GM12878 (cell line): ENCODE measurements at regions not wholly inside any gene's neighbourhood (a gene's known extent, or its start where the extent isn't known, plus 50 kb on each side); places are given as distances from the start of the nearest gene placed in this dataset.

Source experiments
- ATAC-seq: fragments of 200-7000 bp; cut with Tn5 transposase; 3 replicates; pipeline ENCODE4 v1.9.1; 2020; ENCODE audit warnings: mild to moderate bottlenecking, moderate library complexity
- BruUV-seq: library from RNA; stranded (reverse); fragments of 400-500 nt; replicated peaks from 2 replicates; lab custom pipeline; 2021; lab: Mats Ljungman, UMichigan
- CTCF ChIA-PET: fragments of 300-600 bp; sonication (Branson Sonifier 250); formaldehyde crosslinking; extraction: SDS; loops from one replicate; lab custom pipeline; 2021; ENCODE audit warnings: inconsistent platforms; lab: Yijun Ruan, JAX
- POLR2A ChIA-PET: fragments of 350-600 bp; formaldehyde crosslinking; extraction: SDS; loops from one replicate; lab custom pipeline; 2021; ENCODE audit warnings: inconsistent platforms; lab: Charles Lee
- RAD21 ChIA-PET: fragments of 300-600 bp; sonication (Branson Sonifier 250); formaldehyde crosslinking; loops from one replicate; lab custom pipeline; 2023; ENCODE audit warnings: antibody characterized with exemption; ENCODE audit not compliant: unreplicated experiment; lab: Charles Lee
- SMC1A ChIA-PET: fragments of 300-600 bp; sonication (Branson Sonifier 250); formaldehyde crosslinking; loops from one replicate; lab custom pipeline; 2023; ENCODE audit not compliant: unreplicated experiment, uncharacterized antibody; lab: Charles Lee
- DNase-seq: peaks from one replicate; pipeline ENCODE4 v3.0.0-alpha.2; 2011; ENCODE audit warnings: low read depth, low spot score
- FAIRE-seq: peaks from 3 replicates; lab custom pipeline; 2011; peaks lifted over from hg19 to GRCh38; lab: Jason Lieb, UNC
- H2AFZ ChIP-seq: 2 replicates; pipeline ENCODE4 v1.6.0; 2011; ENCODE audit warnings: low read depth, low read length, control low read depth; ENCODE audit not compliant: control insufficient read depth
- H3K27ac ChIP-seq: 2 replicates; pipeline ENCODE4 v1.5.1; 2011; ENCODE audit warnings: control low read depth; ENCODE audit not compliant: control insufficient read depth, insufficient read depth
- H3K27me3 ChIP-seq, 2 experiments: replicated peaks in 1 of 2; 2 replicates each; pipeline versions ENCODE4 v1.6.0 to v1.6.1; 2011; ENCODE audit warnings: low read length in 1 of 2; ENCODE audit not compliant: control insufficient read depth in 2 of 2, insufficient read depth in 2 of 2
- H3K36me3 ChIP-seq, 2 experiments: 2 replicates each; pipeline ENCODE4 v1.5.1; 2011; ENCODE audit warnings: low read length in 1 of 2; ENCODE audit not compliant: control insufficient read depth in 2 of 2, insufficient read depth in 2 of 2
- H3K4me1 ChIP-seq: 2 replicates; pipeline ENCODE4 v1.6.1; 2011; ENCODE audit warnings: mild to moderate bottlenecking, low read length, moderate library complexity, mixed read lengths; ENCODE audit not compliant: control insufficient read depth, insufficient read depth
- H3K4me2 ChIP-seq: 2 replicates; pipeline ENCODE4 v1.6.0; 2011; ENCODE audit warnings: control low read depth; ENCODE audit not compliant: control insufficient read depth, insufficient read depth
- H3K4me3 ChIP-seq: fragments of 200-600 bp; sonication (generic); 2 replicates; pipeline ENCODE4 v1.5.1; 2016
- H3K79me2 ChIP-seq: 2 replicates; pipeline ENCODE4 v1.6.0; 2011; ENCODE audit warnings: low read length; ENCODE audit not compliant: control insufficient read depth, insufficient read depth
- H3K9ac ChIP-seq: 2 replicates; pipeline ENCODE4 v1.8.0; 2011; ENCODE audit warnings: low read length, control low read depth, mixed read lengths; ENCODE audit not compliant: control insufficient read depth, insufficient read depth
- H3K9me3 ChIP-seq: replicated peaks from 3 replicates; pipeline ENCODE4 v1.5.1; 2011; ENCODE audit warnings: mild to moderate bottlenecking, low read length; ENCODE audit not compliant: control insufficient read depth, insufficient read depth
- H4K20me1 ChIP-seq: 2 replicates; pipeline ENCODE4 v1.6.0; 2011; ENCODE audit not compliant: control insufficient read depth, insufficient read depth
- BMI1 ChIP-seq: fragments of 450-650 bp; IDR thresholded peaks from 2 replicates; pipeline ENCODE4 v1.6.1; 2016; ENCODE audit warnings: mild to moderate bottlenecking, moderate library complexity, borderline replicate concordance
- DPF2 ChIP-seq: fragments of 450-650 bp; IDR thresholded peaks from 2 replicates; pipeline ENCODE4 v1.6.1; 2017; ENCODE audit warnings: mild to moderate bottlenecking
- JUNB ChIP-seq: IDR thresholded peaks from 2 replicates; pipeline ENCODE4 v1.6.1; 2016; ENCODE audit warnings: antibody characterized with exemption, mild to moderate bottlenecking
- MXI1 ChIP-seq: fragments of 150-350 bp; IDR thresholded peaks from 2 replicates; pipeline ENCODE4 v1.6.1; 2011; ENCODE audit warnings: low read depth, mild to moderate bottlenecking, inconsistent platforms, low read length, improper control_type of control experiment
- POLR2AphosphoS2 ChIP-seq: IDR thresholded peaks from 2 replicates; pipeline ENCODE4 v1.6.1; 2011; ENCODE audit warnings: low read depth, mild to moderate bottlenecking, low read length, improper control_type of control experiment, moderate library complexity
- SMC3 ChIP-seq: IDR thresholded peaks from 2 replicates; pipeline ENCODE4 v1.6.1; 2011; ENCODE audit warnings: low read length, improper control_type of control experiment, borderline replicate concordance
- SP1 ChIP-seq: IDR thresholded peaks from one replicate; pipeline ENCODE4 v1.6.1; 2011; ENCODE audit warnings: low read depth, low read length
- SREBF1 ChIP-seq: IDR thresholded peaks from 2 replicates; pipeline ENCODE4 v1.6.1; 2012; ENCODE audit warnings: mild to moderate bottlenecking, low read length
- YY1 ChIP-seq: IDR thresholded peaks from 2 replicates; pipeline ENCODE4 v1.6.1; 2011; ENCODE audit warnings: low read depth, mild to moderate bottlenecking, low read length
- WGBS: methylation state at CpG from one replicate; pipeline ENCODE4 v1.1.6; 2016; ENCODE audit warnings: low lambda C conversion rate; ENCODE audit not compliant: insufficient replicate concordance, insufficient coverage; ENCODE audit errors: missing lambda C conversion rate; 5-methylcytosine and 5-hydroxymethylcytosine counted together
- in situ Hi-C: fragments of 300-500 bp; cut with MboI; formaldehyde crosslinking; loops from 9 replicates; pipeline ENCODE4 v1.14.3; 2018; ENCODE audit warnings: mixed read lengths
- intact Hi-C: fragments of 100-400 bp; cut with micrococcal nuclease; formaldehyde crosslinking; loops from one replicate; pipeline ENCODE4 v1.14.2; 2022; ENCODE audit not compliant: unreplicated experiment
- TF ChIP-seq, protein P1 (sequence below): IDR thresholded peaks from 2 replicates; pipeline ENCODE4 v1.6.1; 2011; ENCODE audit warnings: borderline replicate concordance, low read depth, mild to moderate bottlenecking, moderate library complexity, mixed read lengths, low read length; ENCODE audit not compliant: insufficient read depth; ENCODE audit errors: extremely low read length

DNA sequence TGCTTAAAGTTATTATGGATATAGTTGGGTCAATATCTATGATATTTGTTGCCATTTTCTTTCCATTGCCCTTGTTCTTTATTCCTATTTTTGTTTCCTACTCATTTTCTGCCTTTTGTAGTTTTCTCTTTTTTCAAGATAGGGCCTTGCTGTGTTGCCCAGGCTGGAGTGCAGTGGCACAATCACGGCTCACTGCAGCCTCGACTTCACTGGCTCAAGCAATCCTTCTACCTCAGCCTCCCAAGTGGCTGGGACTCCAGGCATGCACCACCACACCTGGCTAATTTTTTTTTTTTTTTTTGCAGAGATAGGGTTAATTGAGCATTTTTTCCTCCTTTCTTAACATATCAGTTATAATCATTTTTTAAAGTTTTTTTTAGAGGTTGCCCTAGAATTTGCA lies 92.7 kb downstream of the TOMM20 start:
- Histone ChIP-seq H3K4me3 (no peak overlapping the region), H3K9me3 (peaks cover 3% of the 10 kb centered on the region), H3K79me2 (no peaks in the 10 kb centered on the region), H3K9ac (no peak overlapping the region), H3K36me3 (no peaks in the 10 kb centered on the region), H4K20me1 (no peaks in the 10 kb centered on the region)
- SMC1A ChIA-PET = interaction anchor here (2.0 to 11.0 kb wide), 2 partner anchors 11 to 15 kb away, joined by 9 to 125 read pairs; no protein-coding TSS in a partner anchor
- no peak for FAIRE-seq
- TF ChIP-seq POLR2AphosphoS2 = no peak
- no peak for TF ChIP-seq BMI1
- TF ChIP-seq, protein P1, sequence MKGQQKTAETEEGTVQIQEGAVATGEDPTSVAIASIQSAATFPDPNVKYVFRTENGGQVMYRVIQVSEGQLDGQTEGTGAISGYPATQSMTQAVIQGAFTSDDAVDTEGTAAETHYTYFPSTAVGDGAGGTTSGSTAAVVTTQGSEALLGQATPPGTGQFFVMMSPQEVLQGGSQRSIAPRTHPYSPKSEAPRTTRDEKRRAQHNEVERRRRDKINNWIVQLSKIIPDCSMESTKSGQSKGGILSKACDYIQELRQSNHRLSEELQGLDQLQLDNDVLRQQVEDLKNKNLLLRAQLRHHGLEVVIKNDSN = no peak
- TF ChIP-seq MXI1 = no peak
- no peak for TF ChIP-seq YY1
- no peak for TF ChIP-seq DPF2
- no peak for TF ChIP-seq SREBF1
- no peak for TF ChIP-seq SMC3
- no peak for TF ChIP-seq JUNB
- TF ChIP-seq SP1 = no peak
- TF ChIP-seq, all 136 proteins: peak for 0
- Histone ChIP-seq H3K27me3 (no peaks in the 10 kb centered on the region), H3K4me1 (peaks cover 10% of the 10 kb centered on the region), H3K4me2 (no peak overlapping the region), H3K27ac (no peak overlapping the region), H2AFZ (no peak overlapping the region)
- POLR2A ChIA-PET = interaction anchor here (1.0 to 2.4 kb wide), 3 partner anchors 11 to 17 kb away, joined by 3 to 17 read pairs (median 7); no protein-coding TSS in a partner anchor
- ATAC-seq = no peak
- RAD21 ChIA-PET = interaction anchor here (0.6 kb wide), 1 partner anchor 21 kb away, joined by 5 read pairs; no protein-coding TSS in a partner anchor
- WGBS = 72% methylated on average over 2 of the region's 2 CpGs
- CTCF ChIA-PET = interaction anchor here (0.6 to 1.6 kb wide), 4 partner anchors 10 to 747 kb away, joined by 3 to 8 read pairs (median 6); no protein-coding TSS in a partner anchor
- no TSS peak for BruUV-seq
- DNase-seq = no peak
- in situ Hi-C loops (no loop called here), intact Hi-C loops (no loop called here)
